ENCODE measurements at regions not wholly inside any gene's neighbourhood (a gene's known extent, or its start where the extent isn't known, plus 50 kb on each side); places are given as distances from the start of the nearest gene placed in this dataset.

GRCh38 chr5:4395752-4396151 is 744.4 kb upstream of the ADAMTS16 start:
- DNase-seq (ENCODE audit: low spot score) = no peak

- DNase-seq (ENCODE audit: low spot score) = no peak
Measured at GRCh38 chr5:4405614-4406219, 734.4 kb upstream of the ADAMTS16 start.

GRCh38 chr5:4410151-4410550 is 730.0 kb upstream of the ADAMTS16 start:
- DNase-seq (ENCODE audit: low spot score) = no peak

- DNase-seq (ENCODE audit: low spot score) = no peak
Measured at GRCh38 chr5:4411664-4412063, 728.5 kb upstream of the ADAMTS16 start.

- DNase-seq (ENCODE audit: low spot score) = no peak
Measured at GRCh38 chr5:4413996-4414395, 726.1 kb upstream of the ADAMTS16 start.

GRCh38 chr5:4418084-4418483 is 722.0 kb upstream of the ADAMTS16 start:
- no peak for DNase-seq (ENCODE audit: low spot score)

- no peak for DNase-seq (ENCODE audit: low spot score)
Measured at GRCh38 chr5:4419281-4419680, 720.8 kb upstream of the ADAMTS16 start.

- DNase-seq (ENCODE audit: low spot score) = no peak
Measured at GRCh38 chr5:4420177-4420576, 720.0 kb upstream of the ADAMTS16 start.

GRCh38 chr5:4420681-4421080 is 719.4 kb upstream of the ADAMTS16 start:
- DNase-seq (ENCODE audit: low spot score) = no peak

GRCh38 chr5:4422247-4422646 is 717.9 kb upstream of the ADAMTS16 start:
- no peak for DNase-seq (ENCODE audit: low spot score)

- DNase-seq (ENCODE audit: low spot score) = no peak
Measured at GRCh38 chr5:4424895-4425294, 715.2 kb upstream of the ADAMTS16 start.

GRCh38 chr5:4440536-4440935 is 699.6 kb upstream of the ADAMTS16 start:
- DNase-seq (ENCODE audit: low spot score) = no peak

- no peak for DNase-seq (ENCODE audit: low spot score)
Measured at GRCh38 chr5:4442221-4442620, 697.9 kb upstream of the ADAMTS16 start.

- DNase-seq (ENCODE audit: low spot score) = no peak
Measured at GRCh38 chr5:4447657-4448056, 692.5 kb upstream of the ADAMTS16 start.

- no peak for DNase-seq (ENCODE audit: low spot score)
Measured at GRCh38 chr5:4453655-4454054, 686.5 kb upstream of the ADAMTS16 start.

GRCh38 chr5:4479426-4479825 is 660.7 kb upstream of the ADAMTS16 start:
- no peak for DNase-seq (ENCODE audit: low spot score)

GRCh38 chr5:4480528-4481349 is 659.4 kb upstream of the ADAMTS16 start:
- DNase-seq (ENCODE audit: low spot score) = no peak

GRCh38 chr5:4487581-4487980 is 652.5 kb upstream of the ADAMTS16 start:
- no peak for DNase-seq (ENCODE audit: low spot score)

- DNase-seq (ENCODE audit: low spot score) = peak; percentile 7
Measured at GRCh38 chr5:4511996-4512656, 628.0 kb upstream of the ADAMTS16 start.

GRCh38 chr5:4513381-4513780 is 626.7 kb upstream of the ADAMTS16 start:
- no peak for DNase-seq (ENCODE audit: low spot score)

GRCh38 chr5:4514067-4514648 is 626.0 kb upstream of the ADAMTS16 start:
- no peak for DNase-seq (ENCODE audit: low spot score)

- DNase-seq (ENCODE audit: low spot score) = no peak
Measured at GRCh38 chr5:4518903-4519672, 621.0 kb upstream of the ADAMTS16 start.

Measured in globus pallidus (tissue), 1 donor.